ENCODE measurements at regions not wholly inside any gene's neighbourhood (a gene's known extent, or its start where the extent isn't known, plus 50 kb on each side); places are given as distances from the start of the nearest gene placed in this dataset.

- H3K4me3 ChIP-seq (ENCODE audit: low read depth, low read length) = no peak overlapping the region
- no peak for TF ChIP-seq CTCF (IDR thresholded peaks at IDR 0.05; ENCODE audit: low read depth, low read length)
- in situ Hi-C loops (cut with HindIII; ENCODE audit: low sequenced_read_pairs) = no loop called here
- DNase-seq (ENCODE audit: low read depth, low spot score) = no peak
Observed at GRCh38 chr3:162740941-162741596, 1244.5 kb downstream of the OTOL1 start.

DNA sequence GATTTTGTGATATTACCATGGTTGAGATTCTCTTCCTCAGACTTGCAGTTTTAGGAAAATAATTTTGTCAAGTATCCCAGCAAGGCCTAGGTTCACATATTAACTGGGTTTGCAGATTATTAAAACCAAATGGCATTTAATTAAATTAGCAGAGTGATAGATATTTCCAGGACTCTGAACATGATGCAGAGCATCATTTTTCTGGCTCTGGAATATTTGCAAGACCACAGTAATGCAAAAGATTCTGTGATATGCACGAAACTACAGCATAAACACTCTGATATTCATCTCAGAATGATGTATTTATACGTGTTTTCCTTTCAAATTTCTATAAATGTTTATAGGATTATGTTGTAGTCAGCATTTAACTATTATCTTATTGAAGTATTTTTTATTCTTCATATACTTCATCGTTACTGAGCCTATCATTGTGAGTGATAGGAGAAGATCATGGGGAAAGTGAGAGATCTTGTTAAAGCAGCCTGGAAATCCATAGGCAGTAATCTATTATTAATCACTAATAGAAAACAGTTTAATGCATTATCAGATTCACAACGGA is 1245.6 kb downstream of the OTOL1 start:
- no peak for DNase-seq (ENCODE audit: low read depth, low spot score)
- TF ChIP-seq CTCF (IDR thresholded peaks at IDR 0.05; ENCODE audit: low read depth, low read length) = no peak
- H3K4me3 ChIP-seq (ENCODE audit: low read depth, low read length) = no peak overlapping the region
- in situ Hi-C loops (cut with HindIII; ENCODE audit: low sequenced_read_pairs) = no loop called here

GRCh38 chr3:162743091-162743490 is 1246.5 kb downstream of the OTOL1 start:
- TF ChIP-seq CTCF (IDR thresholded peaks at IDR 0.05; ENCODE audit: low read depth, low read length) = no peak
- DNase-seq (ENCODE audit: low read depth, low spot score) = no peak
- in situ Hi-C loops (cut with HindIII; ENCODE audit: low sequenced_read_pairs) = no loop called here
- no peak overlapping the region for H3K4me3 ChIP-seq (ENCODE audit: low read depth, low read length)

GRCh38 chr3:162760789-162761188 is 1264.2 kb downstream of the OTOL1 start:
- no peak for TF ChIP-seq CTCF (IDR thresholded peaks at IDR 0.05; ENCODE audit: low read depth, low read length)
- in situ Hi-C loops (cut with HindIII; ENCODE audit: low sequenced_read_pairs) = no loop called here
- DNase-seq (ENCODE audit: low read depth, low spot score) = no peak
- no peak overlapping the region for H3K4me3 ChIP-seq (ENCODE audit: low read depth, low read length)

DNA sequence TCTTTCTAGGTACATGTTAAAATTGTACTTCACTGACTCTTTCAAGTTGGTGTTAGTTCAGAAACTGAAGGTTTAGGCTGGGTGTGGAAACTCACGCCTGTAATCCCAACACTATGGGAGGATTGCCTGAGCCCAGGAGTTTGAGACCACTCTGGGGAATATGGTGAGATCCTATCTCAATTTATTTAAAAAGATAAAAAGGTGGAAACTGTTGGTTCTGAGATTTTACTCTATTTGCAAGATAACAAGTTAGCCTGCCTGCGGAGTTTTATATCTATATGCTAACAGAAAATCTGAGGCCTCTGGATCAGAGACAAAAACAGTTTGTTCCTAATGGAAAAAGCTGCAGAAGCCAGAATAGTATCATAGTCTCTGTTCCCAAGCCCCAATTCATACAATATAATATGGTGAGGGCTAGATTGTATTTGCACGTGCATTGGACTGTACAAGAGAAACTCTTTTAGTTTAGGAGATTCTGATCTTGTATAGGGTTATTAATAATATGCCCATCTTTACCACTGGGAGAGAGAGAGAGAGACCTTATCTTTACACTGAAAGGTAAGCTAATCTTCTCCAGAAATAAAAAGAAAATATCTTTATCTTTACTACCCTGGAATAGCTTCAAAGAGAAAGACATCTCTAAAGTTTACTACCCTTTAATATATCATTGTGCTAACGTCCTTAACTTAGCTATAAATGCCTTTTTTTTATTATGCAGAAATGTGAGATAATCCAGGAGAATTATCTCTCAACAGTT is 1267.6 kb downstream of the OTOL1 start:
- no peak for DNase-seq (ENCODE audit: low read depth, low spot score)
- no peak overlapping the region for H3K4me3 ChIP-seq (ENCODE audit: low read depth, low read length)
- TF ChIP-seq CTCF (IDR thresholded peaks at IDR 0.05; ENCODE audit: low read depth, low read length) = no peak
- in situ Hi-C loops (cut with HindIII; ENCODE audit: low sequenced_read_pairs) = no loop called here

DNA sequence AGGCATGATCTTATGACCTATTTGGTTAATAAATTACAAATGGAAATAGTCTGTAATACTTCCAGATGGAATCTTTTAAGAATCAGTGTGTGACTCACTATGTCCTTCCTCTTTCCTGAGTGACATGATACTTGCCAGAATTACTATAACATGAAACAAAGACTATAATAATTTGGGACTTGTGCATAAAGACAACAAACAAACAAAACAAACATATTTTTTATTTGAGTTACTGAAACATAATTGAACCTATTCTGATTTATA is 1268.1 kb downstream of the OTOL1 start:
- no peak overlapping the region for H3K4me3 ChIP-seq (ENCODE audit: low read depth, low read length)
- no peak for DNase-seq (ENCODE audit: low read depth, low spot score)
- no peak for TF ChIP-seq CTCF (IDR thresholded peaks at IDR 0.05; ENCODE audit: low read depth, low read length)
- in situ Hi-C loops (cut with HindIII; ENCODE audit: low sequenced_read_pairs) = no loop called here

All from astrocyte of the spinal cord (primary cell).